VCaP (cell line): ENCODE measurements at regions not wholly inside any gene's neighbourhood (a gene's known extent, or its start where the extent isn't known, plus 50 kb on each side); places are given as distances from the start of the nearest gene placed in this dataset.
A peak's percentile ranks its signal among the peaks of the same experiment; 100 is the strongest.
"Not testable (repeated sequence)": the region's sequence is repeated elsewhere in the genome, so short reads cannot be mapped to it uniquely, and the experiment has no call there.

ENCODE experiments used
- H3K27ac ChIP-seq: fragments of 450-650 bp; 2 replicates; pipeline ENCODE4 v1.5.1; 2017
- CTCF ChIP-seq: fragments of 450-650 bp; conservative IDR thresholded peaks from 2 replicates; pipeline ENCODE4 v1.5.1; 2017; ENCODE audit warnings: mild to moderate bottlenecking, moderate library complexity

GRCh38 chr7:25696571-25696970 lies 455.4 kb upstream of the NFE2L3 start:
- no peak for TF ChIP-seq CTCF
- no peak overlapping the region for H3K27ac ChIP-seq

- no peak for TF ChIP-seq CTCF
- no peak overlapping the region for H3K27ac ChIP-seq
These were observed 453.4 kb upstream of the NFE2L3 start for GRCh38 chr7:25698451-25699113.

GRCh38 chr7:25700141-25700540 lies 451.9 kb upstream of the NFE2L3 start:
- H3K27ac ChIP-seq, result not testable (repeated sequence)

GRCh38 chr7:25704413-25704812 lies 447.6 kb upstream of the NFE2L3 start:
- H3K27ac ChIP-seq, result no peak overlapping the region
- no peak for TF ChIP-seq CTCF

- no peak for TF ChIP-seq CTCF
- no peak overlapping the region for H3K27ac ChIP-seq
These were observed 445.2 kb upstream of the NFE2L3 start for GRCh38 chr7:25706764-25707163.

- TF ChIP-seq CTCF, result no peak
- H3K27ac ChIP-seq, result no peak overlapping the region
These were observed 444.0 kb upstream of the NFE2L3 start for GRCh38 chr7:25707768-25708620.

GRCh38 chr7:25710959-25711358 lies 441.0 kb upstream of the NFE2L3 start:
- H3K27ac ChIP-seq, result peak overlapping the region; percentile 51
- TF ChIP-seq CTCF, result no peak

GRCh38 chr7:25711940-25712339 lies 440.1 kb upstream of the NFE2L3 start:
- no peak for TF ChIP-seq CTCF
- H3K27ac ChIP-seq, result peak overlapping the region; percentile 51; the same call in 1 of the 2 replicates
